OCI-LY1 (cell line): ENCODE measurements at regions not wholly inside any gene's neighbourhood (a gene's known extent, or its start where the extent isn't known, plus 50 kb on each side); places are given as distances from the start of the nearest gene placed in this dataset.

Experiments
- H2AFZ ChIP-seq: fragments of 200-600 bp; sonication (generic), shearing (Covaris generic); 2 replicates; pipeline ENCODE4 v1.6.0; 2014; ENCODE audit warnings: antibody characterized with exemption, mild to moderate bottlenecking, low read length
- H3F3A ChIP-seq: fragments of 200-600 bp; sonication (generic), shearing (Covaris generic); 2 replicates; pipeline ENCODE4 v1.6.0; 2014; ENCODE audit warnings: mild to moderate bottlenecking, antibody characterized with exemption, low read length, moderate library complexity; ENCODE audit not compliant: insufficient read depth
- H3K27ac ChIP-seq: fragments of 200-600 bp; sonication (generic); 2 replicates; pipeline ENCODE4 v1.5.1; 2014; ENCODE audit warnings: low read length, mixed run types, mild to moderate bottlenecking, low read depth; ENCODE audit not compliant: poor library complexity, severe bottlenecking
- H3K27me3 ChIP-seq: fragments of 200-600 bp; sonication (generic); 2 replicates; pipeline ENCODE4 v1.6.0; 2014; ENCODE audit warnings: antibody characterized with exemption, mild to moderate bottlenecking, low read length, moderate library complexity; ENCODE audit not compliant: insufficient read depth
- H3K36me3 ChIP-seq: fragments of 200-600 bp; sonication (generic); 2 replicates; pipeline ENCODE4 v1.6.1; 2014; ENCODE audit warnings: mild to moderate bottlenecking, antibody characterized with exemption, low read length, moderate library complexity, mixed read lengths; ENCODE audit not compliant: insufficient read depth
- H3K4me1 ChIP-seq: fragments of 200-600 bp; sonication (generic); 2 replicates; pipeline ENCODE4 v1.5.1; 2014; ENCODE audit warnings: mild to moderate bottlenecking, low read length, moderate library complexity; ENCODE audit not compliant: insufficient read depth, severe bottlenecking
- H3K4me2 ChIP-seq: fragments of 200-600 bp; sonication (generic), shearing (Covaris generic); 2 replicates; pipeline ENCODE4 v1.6.1; 2014; ENCODE audit warnings: low read length
- H3K4me3 ChIP-seq: fragments of 200-600 bp; sonication (generic); 2 replicates; pipeline ENCODE4 v1.5.1; 2014; ENCODE audit warnings: low read length, low read depth, mild to moderate bottlenecking, mixed read lengths; ENCODE audit not compliant: poor library complexity, severe bottlenecking
- H3K79me2 ChIP-seq: fragments of 200-600 bp; shearing (Covaris generic); 2 replicates; pipeline ENCODE4 v1.6.1; 2016; ENCODE audit warnings: mixed run types, low read length, mixed read lengths; ENCODE audit not compliant: insufficient read depth
- H3K9ac ChIP-seq: fragments of 200-600 bp; sonication (generic), shearing (Covaris generic); 2 replicates; pipeline ENCODE4 v1.6.1; 2014; ENCODE audit warnings: mild to moderate bottlenecking, low read length, mixed read lengths
- H3K9me2 ChIP-seq: fragments of 200-600 bp; sonication (generic), shearing (Covaris generic); 2 replicates; pipeline ENCODE4 v1.6.1; 2014; ENCODE audit warnings: low read depth, mild to moderate bottlenecking, low read length, mixed read lengths
- H3K9me3 ChIP-seq: fragments of 200-600 bp; shearing (Covaris generic); 2 replicates; pipeline ENCODE4 v1.6.1; 2014; ENCODE audit warnings: low read length, mixed read lengths
- H4K20me1 ChIP-seq: fragments of 200-600 bp; sonication (generic), shearing (Covaris generic); 2 replicates; pipeline ENCODE4 v1.6.0; 2016; ENCODE audit warnings: mild to moderate bottlenecking, low read length; ENCODE audit not compliant: insufficient read depth
- CTCF ChIP-seq: fragments of 200-600 bp; sonication (generic), shearing (Covaris generic); IDR thresholded peaks from 2 replicates; pipeline ENCODE4 v1.5.1; 2017; ENCODE audit warnings: mild to moderate bottlenecking, antibody characterized with exemption, low read length, moderate library complexity, mixed read lengths
- EZH2 ChIP-seq: fragments of 200-600 bp; sonication (generic), shearing (Covaris generic); IDR thresholded peaks from 2 replicates; pipeline ENCODE4 v1.8.0; 2017; ENCODE audit warnings: borderline replicate concordance, mixed run types, mild to moderate bottlenecking, antibody characterized with exemption, low read length, moderate library complexity, mixed read lengths

GRCh38 chr4:56149591-56149990, 200.8 kb downstream of the CEP135 start:
- TF ChIP-seq EZH2 (no peak), CTCF (no peak)
- no peak overlapping the region for H2AFZ ChIP-seq
- no peaks in the 10 kb centered on the region for H3K9me3 ChIP-seq
- no peaks in the 10 kb centered on the region for H3K4me1 ChIP-seq
- H3K4me2 ChIP-seq, result no peak overlapping the region
- no peaks in the 10 kb centered on the region for H3K79me2 ChIP-seq
- no peak overlapping the region for H3K27ac ChIP-seq
- H3K9ac ChIP-seq, result no peak overlapping the region
- H3K36me3 ChIP-seq, result no peaks in the 10 kb centered on the region
- H4K20me1 ChIP-seq, result no peaks in the 10 kb centered on the region
- H3F3A ChIP-seq, result no peaks in the 10 kb centered on the region
- no peak overlapping the region for H3K4me3 ChIP-seq
- no peaks in the 10 kb centered on the region for H3K27me3 ChIP-seq
- no peaks in the 10 kb centered on the region for H3K9me2 ChIP-seq

- Histone ChIP-seq H2AFZ (no peak overlapping the region), H3K4me2 (no peak overlapping the region), H3K79me2 (no peaks in the 10 kb centered on the region), H3K27me3 (no peaks in the 10 kb centered on the region), H3K36me3 (no peaks in the 10 kb centered on the region), H3K9ac (no peak overlapping the region), H3K4me1 (no peaks in the 10 kb centered on the region), H4K20me1 (no peaks in the 10 kb centered on the region), H3F3A (no peaks in the 10 kb centered on the region), H3K9me2 (no peaks in the 10 kb centered on the region), H3K27ac (no peak overlapping the region), H3K9me3 (no peaks in the 10 kb centered on the region), H3K4me3 (no peak overlapping the region)
- TF ChIP-seq EZH2, result no peak
- no peak for TF ChIP-seq CTCF
Measured at GRCh38 chr4:56148428-56148827, 199.7 kb downstream of the CEP135 start.

- Histone ChIP-seq H3K9me2 (no peaks in the 10 kb centered on the region), H3K4me1 (no peaks in the 10 kb centered on the region), H3K9me3 (no peaks in the 10 kb centered on the region), H3K36me3 (no peaks in the 10 kb centered on the region), H3K79me2 (no peaks in the 10 kb centered on the region), H3K9ac (no peak overlapping the region), H4K20me1 (no peaks in the 10 kb centered on the region), H3K27ac (no peak overlapping the region), H2AFZ (no peak overlapping the region), H3K4me3 (no peak overlapping the region), H3K27me3 (no peaks in the 10 kb centered on the region), H3F3A (no peaks in the 10 kb centered on the region), H3K4me2 (no peak overlapping the region)
- TF ChIP-seq CTCF (no peak), EZH2 (no peak)
Measured at GRCh38 chr4:56147371-56147770, 198.6 kb downstream of the CEP135 start.
